SH-SY5Y (cell line): ENCODE measurements at regions not wholly inside any gene's neighbourhood (a gene's known extent, or its start where the extent isn't known, plus 50 kb on each side); places are given as distances from the start of the nearest gene placed in this dataset.

Experiments
- GATA2 ChIP-seq: IDR thresholded peaks from 2 replicates; pipeline ENCODE4 v1.6.1; 2011; ENCODE audit warnings: mild to moderate bottlenecking, low read depth, low read length
- GATA3 ChIP-seq: IDR thresholded peaks from 2 replicates; pipeline ENCODE4 v1.6.1; 2011; ENCODE audit warnings: low read depth, mild to moderate bottlenecking, low read length, moderate library complexity

DNA sequence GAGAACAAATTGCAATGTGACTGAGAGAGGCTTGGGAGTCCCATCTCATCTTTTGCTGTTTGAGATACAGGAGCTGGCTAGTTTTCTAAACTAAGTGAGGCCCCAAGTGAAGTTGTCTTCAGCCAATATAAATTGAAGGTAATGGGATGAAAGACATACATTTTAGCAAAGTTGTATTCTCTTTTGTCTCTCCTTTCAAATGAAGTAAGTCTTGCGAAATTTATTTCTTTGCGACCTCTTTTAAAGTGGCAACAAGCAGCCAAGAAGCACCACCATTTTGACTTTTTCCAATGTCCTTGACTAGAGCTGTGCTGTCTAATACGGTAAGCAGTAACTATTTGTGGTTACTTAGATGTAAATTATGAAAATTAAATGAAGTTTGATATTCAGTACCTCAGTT, 385.7 kb downstream of the USP25 start:
- TF ChIP-seq GATA2 (no peak), GATA3 (no peak)
